GM18867 (cell line): ENCODE measurements at regions not wholly inside any gene's neighbourhood (a gene's known extent, or its start where the extent isn't known, plus 50 kb on each side); places are given as distances from the start of the nearest gene placed in this dataset.
"Not testable (repeated sequence)": the region's sequence is repeated elsewhere in the genome, so short reads cannot be mapped to it uniquely, and the experiment has no call there.

Experiments used
- ATAC-seq: cut with Tn5 transposase; IDR thresholded peaks from one replicate; pipeline ENCODE4 v1.9.1; 2021; ENCODE audit warnings: mild to moderate bottlenecking, moderate library complexity; ENCODE audit not compliant: unreplicated experiment

- ATAC-seq: no peak
Observed at GRCh38 chr6:167467793-167468431, 143.0 kb downstream of the TTLL2 start.

DNA sequence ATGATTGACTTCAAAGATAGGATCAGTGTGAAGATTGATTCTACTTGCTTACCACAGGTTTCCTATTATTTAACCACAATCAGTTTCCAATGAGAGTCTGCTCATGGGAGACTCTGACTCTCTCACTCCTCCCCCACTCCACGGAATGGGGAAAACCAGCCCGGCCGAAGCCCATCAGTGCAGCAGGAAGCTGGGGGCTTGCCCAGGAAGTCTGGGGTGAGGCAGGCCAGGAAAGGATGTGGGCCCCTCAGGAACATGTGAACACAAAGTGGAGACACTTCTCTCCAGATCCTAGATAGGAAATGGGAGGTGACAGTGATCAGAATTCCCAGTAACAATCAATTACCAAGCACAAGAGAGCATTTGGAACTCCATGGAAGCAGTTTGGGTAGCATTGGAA, 144.2 kb downstream of the TTLL2 start:
- no peak for ATAC-seq

DNA sequence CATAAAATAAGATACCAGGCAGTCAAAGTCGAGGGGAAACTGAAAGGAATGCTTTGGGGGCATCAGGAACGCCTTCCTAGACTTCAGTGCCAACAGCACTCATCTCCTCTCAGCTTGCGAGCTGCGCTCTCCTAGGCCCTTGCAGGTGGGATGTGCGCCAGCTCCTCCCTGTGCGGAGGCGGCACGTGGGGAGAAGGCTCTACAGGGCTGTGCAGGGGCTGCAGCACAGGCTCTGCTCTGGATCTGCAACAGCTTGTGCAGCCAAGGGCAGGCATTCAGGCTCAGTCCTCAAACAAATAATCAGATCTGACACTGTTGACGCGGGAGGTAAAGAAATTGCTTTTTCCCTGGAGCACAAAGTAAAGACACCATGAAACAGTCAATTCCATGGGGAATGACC, 144.8 kb downstream of the TTLL2 start:
- no peak for ATAC-seq

- ATAC-seq: no peak
Observed at GRCh38 chr6:167470101-167470835, 145.4 kb downstream of the TTLL2 start.

DNA sequence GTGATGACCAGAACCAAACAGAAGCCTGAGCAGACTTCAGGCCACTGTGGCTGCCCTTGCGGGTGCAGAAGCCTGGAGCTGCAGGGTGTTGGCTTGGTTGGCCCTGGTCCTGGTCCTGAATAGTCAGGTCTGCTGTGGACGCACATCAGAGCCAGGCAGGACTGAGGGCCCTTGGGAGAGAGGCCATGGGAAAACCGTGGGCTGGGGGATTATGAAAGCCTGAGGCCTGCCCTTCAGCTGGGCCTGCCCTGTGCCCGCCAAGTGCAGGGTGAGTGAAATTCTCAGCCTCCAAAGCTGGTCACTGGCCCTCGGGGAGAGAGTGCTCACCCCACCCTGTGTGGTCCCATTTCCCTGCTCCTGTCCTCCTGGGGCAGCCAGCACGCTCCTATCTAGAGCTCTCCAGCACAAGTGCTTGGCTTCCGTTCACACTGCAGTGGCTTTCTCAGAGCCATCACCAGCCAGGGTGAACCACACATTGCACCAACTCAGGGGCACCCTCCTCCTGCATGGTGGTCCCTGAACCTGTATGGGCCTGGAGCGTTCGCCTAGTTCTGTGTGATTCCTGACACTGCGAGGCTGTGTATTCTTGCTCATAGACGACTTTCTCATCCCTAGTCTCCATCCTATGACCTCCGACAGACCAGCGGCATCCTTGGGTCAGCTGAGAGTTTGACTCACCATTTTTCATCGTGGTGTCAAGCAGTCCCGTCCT, 146.1 kb downstream of the TTLL2 start:
- no peak for ATAC-seq

DNA sequence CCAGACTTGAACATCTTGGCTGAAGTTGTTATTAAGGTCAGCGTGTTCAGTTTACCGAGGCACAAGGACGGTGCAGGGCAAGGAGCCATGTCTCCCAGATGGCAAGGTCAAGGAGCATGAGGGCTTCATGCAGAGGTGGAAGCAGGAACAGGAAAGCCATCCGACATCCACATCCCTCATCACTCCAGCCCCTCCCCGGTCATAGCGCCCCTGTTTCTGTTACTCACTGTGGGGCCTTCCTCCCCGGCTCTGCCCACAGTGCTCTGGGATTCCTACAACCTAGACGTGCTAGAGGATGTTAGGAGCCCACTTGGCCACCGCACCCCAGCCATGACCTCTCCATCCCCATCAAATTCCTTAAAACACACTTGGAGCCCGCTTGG, 146.7 kb downstream of the TTLL2 start:
- no peak for ATAC-seq

- no peak for ATAC-seq
Observed at GRCh38 chr6:167472148-167472547, 147.3 kb downstream of the TTLL2 start.

- no peak for ATAC-seq
Observed at GRCh38 chr6:167472880-167473279, 148.0 kb downstream of the TTLL2 start.

- no peak for ATAC-seq
Observed at GRCh38 chr6:167474171-167474570, 149.3 kb downstream of the TTLL2 start.

DNA sequence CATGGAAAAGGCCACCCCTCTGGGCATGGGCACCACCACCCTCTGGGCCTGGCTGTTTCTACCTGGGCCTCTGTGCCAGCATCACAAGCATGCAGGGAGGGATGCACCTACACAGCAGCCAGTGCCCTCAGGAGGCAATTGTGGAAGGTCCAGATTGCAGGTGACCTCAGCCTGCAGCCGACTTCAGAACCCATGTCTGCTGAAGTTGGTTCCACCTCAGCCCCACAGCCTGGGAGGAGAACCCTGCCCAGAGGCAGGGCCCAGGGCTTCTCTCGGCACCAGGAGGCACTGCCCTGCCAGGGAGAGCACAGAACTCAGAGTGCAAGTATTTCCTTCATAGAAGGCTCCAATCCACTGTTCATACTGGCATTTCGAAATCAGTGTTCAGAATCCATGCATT, 149.8 kb downstream of the TTLL2 start:
- no peak for ATAC-seq

GRCh38 chr6:167475947-167476346, 151.1 kb downstream of the TTLL2 start:
- ATAC-seq: no peak

DNA sequence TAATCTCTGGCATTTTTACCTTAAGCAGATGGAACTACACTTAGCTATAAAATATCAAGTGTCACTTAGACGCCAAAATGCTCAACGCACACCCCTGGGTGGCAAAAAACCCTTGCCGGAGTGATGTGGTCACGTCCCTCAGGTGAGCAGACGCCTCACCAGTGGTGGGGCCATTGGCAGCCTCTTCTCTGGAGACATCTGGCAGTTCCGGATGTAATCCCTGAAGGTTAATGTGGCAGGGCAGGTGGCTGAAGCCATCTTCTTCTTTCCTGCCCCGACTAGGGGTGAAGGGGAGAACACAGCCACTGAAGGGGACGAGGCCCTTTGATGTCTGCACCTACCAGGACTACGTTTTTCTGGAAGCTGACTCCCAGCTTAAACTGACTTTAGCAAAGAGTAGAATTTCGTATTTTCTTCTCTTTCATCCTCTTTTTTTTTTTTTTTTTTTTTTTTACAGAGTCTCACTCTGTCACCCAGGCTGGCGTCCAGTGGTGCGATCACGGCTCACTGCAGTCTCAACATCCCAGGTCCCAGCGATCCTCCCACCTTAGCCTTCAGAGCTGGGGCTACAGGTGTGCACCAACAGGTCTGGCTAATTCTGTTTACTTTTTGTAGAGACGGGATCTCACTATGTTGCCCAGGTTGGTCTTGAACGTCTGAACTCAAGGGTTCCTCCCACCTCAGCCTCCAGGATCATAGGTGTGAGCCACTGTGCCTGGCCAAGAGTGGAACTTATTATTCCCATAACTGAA, 152.1 kb downstream of the TTLL2 start:
- no peak for ATAC-seq

GRCh38 chr6:167477688-167478087, 152.8 kb downstream of the TTLL2 start:
- ATAC-seq: no peak

- no peak for ATAC-seq
Observed at GRCh38 chr6:167479301-167479700, 154.4 kb downstream of the TTLL2 start.

DNA sequence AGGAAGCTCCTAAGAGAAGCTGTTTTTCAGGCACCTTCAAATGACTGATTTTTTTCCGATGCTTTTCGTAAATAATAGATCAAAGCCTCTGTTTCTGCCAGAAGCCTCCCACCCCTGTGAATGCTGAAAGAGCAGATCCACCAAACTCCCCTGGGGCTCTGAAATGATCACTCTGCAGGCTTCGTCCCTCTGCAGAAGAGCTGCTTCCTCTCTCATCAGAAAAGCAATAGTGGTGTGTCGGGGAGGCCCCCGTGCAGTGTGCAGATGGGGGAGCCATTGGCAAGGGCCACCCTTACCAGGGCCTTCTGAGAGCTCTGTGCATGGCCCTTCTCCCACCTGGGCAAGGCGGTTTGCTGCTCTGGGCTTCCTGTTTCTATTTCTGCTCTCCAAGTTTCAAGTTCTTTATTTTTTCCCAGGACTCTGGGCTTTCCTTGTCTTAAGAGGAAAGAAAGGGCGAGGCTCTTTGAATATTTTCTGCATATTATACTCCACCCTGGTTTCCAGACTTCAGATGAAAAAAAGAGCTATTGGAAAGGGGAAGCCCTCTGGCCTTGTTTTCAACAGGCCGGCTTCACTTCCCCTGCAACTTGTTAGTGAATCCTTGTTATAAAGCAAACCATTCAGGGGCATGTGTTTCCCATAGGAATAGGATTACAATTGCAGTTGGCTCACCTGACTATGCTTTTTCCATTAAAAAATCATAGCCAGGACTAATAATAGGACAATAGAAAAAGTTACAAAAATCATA, 155.2 kb downstream of the TTLL2 start:
- ATAC-seq: no peak

DNA sequence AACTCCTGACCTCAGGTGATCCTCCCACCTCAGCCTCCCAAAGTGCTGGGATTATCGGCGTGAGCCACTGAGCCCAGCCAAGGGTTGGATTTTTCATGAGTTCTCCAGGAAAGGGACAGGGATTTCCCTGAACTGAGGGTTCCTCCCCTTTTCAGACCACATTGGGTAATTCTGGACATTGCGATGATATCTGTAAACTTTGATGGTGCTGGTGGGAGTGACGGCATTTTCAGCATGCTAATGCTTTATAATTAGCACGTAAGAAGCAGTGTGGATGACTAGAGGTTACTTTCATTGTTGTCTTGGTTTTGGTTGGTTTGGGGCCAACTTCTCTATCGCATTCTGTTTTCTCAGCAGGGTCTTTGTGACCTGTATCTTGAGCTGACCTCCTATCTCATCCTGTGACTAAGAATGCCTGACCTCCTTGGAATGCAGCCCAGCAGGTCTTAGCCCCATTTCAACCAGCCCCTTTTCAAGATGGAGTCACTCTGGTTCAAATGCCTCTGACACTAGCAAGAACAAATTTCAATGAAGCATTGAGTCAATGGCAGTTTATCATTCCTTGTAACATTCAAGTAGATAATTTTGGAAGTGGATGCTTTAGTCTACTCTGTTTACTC, 156.5 kb downstream of the TTLL2 start:
- ATAC-seq: no peak

GRCh38 chr6:167482801-167483200, 157.9 kb downstream of the TTLL2 start:
- not testable (repeated sequence) for ATAC-seq

GRCh38 chr6:167485186-167485978, 160.5 kb downstream of the TTLL2 start:
- ATAC-seq: no peak
